Kidney epithelial cell (primary cell): ENCODE measurements at regions not wholly inside any gene's neighbourhood (a gene's known extent, or its start where the extent isn't known, plus 50 kb on each side); places are given as distances from the start of the nearest gene placed in this dataset.

ENCODE experiments used
- DNase-seq: peaks from one replicate; pipeline ENCODE4 v3.0.0-alpha.2; 2010; ENCODE audit warnings: low read depth
- H3K27me3 ChIP-seq: 2 replicates; pipeline ENCODE4 v1.6.0; 2011; ENCODE audit warnings: low read length; ENCODE audit not compliant: control insufficient read depth, insufficient read depth
- H3K36me3 ChIP-seq: 2 replicates; pipeline ENCODE4 v1.5.1; 2011; ENCODE audit warnings: low read length; ENCODE audit not compliant: control insufficient read depth, insufficient read depth
- H3K4me3 ChIP-seq: 2 replicates; pipeline ENCODE4 v1.5.1; 2011; ENCODE audit warnings: low read depth, mild to moderate bottlenecking, control low read depth, low read length
- CTCF ChIP-seq: IDR thresholded peaks from 2 replicates; pipeline ENCODE4 v1.5.1; 2011; ENCODE audit warnings: mild to moderate bottlenecking, moderate library complexity, low read length, control low read depth, inconsistent platforms; ENCODE audit not compliant: insufficient read depth, poor library complexity, severe bottlenecking

- DNase-seq: no peak
These were observed 210.1 kb upstream of the RAB6C start for GRCh38 chr2:129769185-129769991.

GRCh38 chr2:129771418-129772189 is 207.9 kb upstream of the RAB6C start:
- DNase-seq: no peak
- TF ChIP-seq CTCF: no peak
- Histone ChIP-seq H3K27me3 (no peaks in the 10 kb centered on the region), H3K4me3 (no peak overlapping the region), H3K36me3 (no peaks in the 10 kb centered on the region)

More at GRCh38 chr2:129769185-129769991, 210.1 kb upstream of the RAB6C start:
- no peaks in the 10 kb centered on the region for H3K27me3 ChIP-seq
- no peak for TF ChIP-seq CTCF
- no peak overlapping the region for H3K4me3 ChIP-seq
- no peaks in the 10 kb centered on the region for H3K36me3 ChIP-seq

GRCh38 chr2:129772190-129772579 is 207.3 kb upstream of the RAB6C start:
- Histone ChIP-seq H3K27me3 (no peaks in the 10 kb centered on the region), H3K4me3 (no peak overlapping the region), H3K36me3 (no peaks in the 10 kb centered on the region)
- no peak for TF ChIP-seq CTCF
- DNase-seq: no peak

GRCh38 chr2:129775952-129776653 is 203.4 kb upstream of the RAB6C start:
- no peak for DNase-seq
- no peaks in the 10 kb centered on the region for H3K27me3 ChIP-seq
- TF ChIP-seq CTCF: no peak
- H3K4me3 ChIP-seq: no peak overlapping the region
- H3K36me3 ChIP-seq: no peaks in the 10 kb centered on the region

- DNase-seq: no peak
- no peaks in the 10 kb centered on the region for H3K36me3 ChIP-seq
- no peak overlapping the region for H3K4me3 ChIP-seq
- peaks cover 2% of the 10 kb centered on the region for H3K27me3 ChIP-seq
- no peak for TF ChIP-seq CTCF
These were observed 202.3 kb upstream of the RAB6C start for GRCh38 chr2:129777146-129777545.
